SK-N-MC (cell line): ENCODE measurements at regions not wholly inside any gene's neighbourhood (a gene's known extent, or its start where the extent isn't known, plus 50 kb on each side); places are given as distances from the start of the nearest gene placed in this dataset.
"Not testable (repeated sequence)": the region's sequence is repeated elsewhere in the genome, so short reads cannot be mapped to it uniquely, and the experiment has no call there.

Source experiments
- DNase-seq: peaks from one replicate; pipeline ENCODE4 v3.0.0-alpha.2; 2011; ENCODE audit warnings: low read depth, low spot score
- H3K27ac ChIP-seq: fragments of 200-600 bp; sonication (generic); 2 replicates; pipeline ENCODE4 v1.5.1; 2016; ENCODE audit warnings: mixed run types
- H3K36me3 ChIP-seq: fragments of 200-600 bp; sonication (generic); 2 replicates; pipeline ENCODE4 v1.6.1; 2017; ENCODE audit warnings: antibody characterized with exemption, low read length, mixed read lengths; ENCODE audit not compliant: insufficient read depth
- H3K4me3 ChIP-seq: fragments of 200-600 bp; sonication (generic); 2 replicates; pipeline ENCODE4 v1.5.1; 2016
- H3K9ac ChIP-seq: fragments of 200-600 bp; sonication (generic); 2 replicates; pipeline ENCODE4 v1.8.0; 2017; ENCODE audit warnings: mixed run types, mixed read lengths; ENCODE audit not compliant: insufficient read length
- H3K9me3 ChIP-seq: fragments of 200-600 bp; sonication (generic); 2 replicates; pipeline ENCODE4 v1.6.1; 2017; ENCODE audit warnings: low read depth, mild to moderate bottlenecking, antibody characterized with exemption, low read length, moderate library complexity, mixed read lengths
- EZH2 ChIP-seq: fragments of 200-600 bp; sonication (generic); IDR thresholded peaks from one replicate; pipeline ENCODE4 v1.6.1; 2017; ENCODE audit warnings: antibody characterized with exemption
- FOXP2 ChIP-seq: optimal IDR thresholded peaks from 2 replicates; pipeline ENCODE3; 2011; ENCODE audit warnings: mild to moderate bottlenecking, moderate library complexity; ENCODE audit not compliant: insufficient read depth; ENCODE audit errors: extremely low read length, control extremely low read depth
- POLR2AphosphoS5 ChIP-seq: IDR thresholded peaks from 2 replicates; pipeline ENCODE4 v1.6.1; 2012; ENCODE audit warnings: mild to moderate bottlenecking, low read depth, low read length, borderline replicate concordance

DNA sequence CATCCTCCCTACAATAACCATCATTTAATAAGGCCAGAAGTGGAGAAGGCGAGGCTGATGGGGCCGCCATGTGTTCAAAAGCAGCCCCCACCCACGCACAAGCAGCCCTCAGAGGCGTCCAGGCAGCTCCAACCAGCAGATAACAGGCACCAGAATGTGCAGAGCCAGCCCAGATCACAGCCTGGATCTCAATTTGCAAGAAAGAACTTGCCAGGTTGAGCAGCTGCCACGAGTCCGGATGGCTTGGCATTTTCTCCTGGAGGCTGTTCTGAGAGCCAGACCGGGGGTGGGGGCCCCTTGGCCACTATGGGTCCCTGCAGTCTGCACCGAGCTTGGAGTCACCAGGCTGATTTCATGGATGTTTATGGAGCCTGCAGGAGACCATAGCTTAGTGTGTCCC lies 338.1 kb downstream of the PREX1 start:
- DNase-seq = no peak
- H3K4me3 ChIP-seq = no peak overlapping the region
- TF ChIP-seq POLR2AphosphoS5 = no peak
- TF ChIP-seq FOXP2 = no peak
- no peak overlapping the region for H3K27ac ChIP-seq
- no peaks in the 10 kb centered on the region for H3K36me3 ChIP-seq
- no peaks in the 10 kb centered on the region for H3K9me3 ChIP-seq
- no peak overlapping the region for H3K9ac ChIP-seq

DNA sequence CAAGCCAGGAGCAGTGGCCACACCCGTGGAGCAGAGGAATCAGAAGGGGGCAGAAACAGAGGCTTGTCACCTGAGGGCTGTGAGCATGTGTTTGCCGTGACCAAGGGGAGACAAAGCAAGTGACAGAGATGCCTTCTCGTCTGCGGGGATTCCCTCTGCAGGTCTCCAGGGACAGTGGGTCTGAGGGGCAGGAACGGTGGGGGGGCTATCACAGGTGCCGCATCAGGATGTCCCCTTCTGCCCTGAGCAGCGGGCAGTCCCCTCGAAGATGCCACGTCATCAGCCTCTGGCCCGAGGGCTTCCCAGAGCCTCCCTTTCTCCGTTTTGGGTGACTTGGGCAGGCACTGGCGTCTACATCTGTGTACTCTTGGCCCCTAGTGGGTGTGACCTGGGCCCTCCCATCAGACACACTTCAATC lies 338.7 kb downstream of the PREX1 start:
- no peak for DNase-seq
- Histone ChIP-seq H3K36me3 (no peaks in the 10 kb centered on the region), H3K9me3 (no peaks in the 10 kb centered on the region), H3K9ac (no peak overlapping the region), H3K27ac (no peak overlapping the region), H3K4me3 (no peak overlapping the region)
- TF ChIP-seq FOXP2 (no peak), EZH2 (no peak)

DNA sequence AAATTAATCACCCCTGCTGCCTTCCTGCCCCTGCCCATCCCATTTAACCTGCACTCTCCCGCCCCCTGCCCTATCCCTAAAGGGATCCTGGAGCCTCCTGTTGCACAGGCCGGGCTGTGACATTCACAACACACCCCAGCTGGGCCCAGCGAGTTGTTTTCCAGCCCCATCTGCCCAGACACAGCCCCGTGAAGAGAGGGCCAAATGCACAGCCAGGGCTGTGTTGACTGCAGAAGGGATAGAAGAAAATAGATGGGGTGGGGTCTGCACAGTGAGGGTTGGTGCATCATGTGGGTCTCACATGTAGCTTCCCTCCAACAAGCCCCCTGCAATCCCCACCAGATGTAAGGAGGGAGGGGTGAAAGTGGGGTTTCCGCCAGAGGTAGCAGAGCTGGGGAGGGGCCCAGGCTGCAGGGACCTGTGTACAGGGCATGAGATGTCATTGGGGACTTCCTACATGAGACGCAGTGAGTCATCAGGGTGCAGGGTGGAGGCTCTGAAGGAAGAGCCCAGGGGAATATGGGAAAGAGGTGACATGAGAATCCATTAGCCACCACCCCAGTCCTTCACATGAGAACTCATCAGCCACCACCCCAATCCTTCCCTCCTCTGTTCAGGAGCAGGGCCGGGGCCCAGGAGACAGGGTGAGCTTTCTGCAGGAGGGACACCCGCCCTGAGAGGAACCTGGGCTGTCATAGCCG lies 339.3 kb downstream of the PREX1 start:
- H3K4me3 ChIP-seq, H3K27ac ChIP-seq, H3K36me3 ChIP-seq, H3K9me3 ChIP-seq, DNase-seq, H3K9ac ChIP-seq: not testable (repeated sequence)

DNA sequence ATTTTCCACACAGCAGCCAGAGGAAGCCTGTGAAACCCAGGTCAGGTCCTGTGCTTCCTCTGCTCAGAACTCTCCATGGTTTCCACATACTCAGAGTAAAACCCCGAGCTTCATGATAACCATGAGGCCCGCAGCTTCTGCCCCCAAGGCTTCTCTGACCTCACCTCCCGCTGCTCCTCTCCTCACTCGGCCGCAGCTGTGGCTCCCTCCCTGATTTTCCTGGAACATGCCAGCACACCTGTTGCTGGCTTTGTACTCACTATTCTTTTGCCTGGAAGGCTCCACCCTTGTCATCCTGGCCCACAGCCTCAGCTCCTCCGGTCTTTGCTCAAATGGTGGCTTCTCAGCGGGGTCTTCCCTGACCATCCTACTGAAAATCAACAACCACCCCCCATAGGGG lies 341.7 kb downstream of the PREX1 start:
- TF ChIP-seq FOXP2 = no peak
- TF ChIP-seq EZH2 = no peak
- TF ChIP-seq POLR2AphosphoS5 = no peak
- Histone ChIP-seq H3K4me3 (no peak overlapping the region), H3K9me3 (no peaks in the 10 kb centered on the region), H3K36me3 (no peaks in the 10 kb centered on the region), H3K27ac (no peak overlapping the region), H3K9ac (no peak overlapping the region)
- no peak for DNase-seq

DNA sequence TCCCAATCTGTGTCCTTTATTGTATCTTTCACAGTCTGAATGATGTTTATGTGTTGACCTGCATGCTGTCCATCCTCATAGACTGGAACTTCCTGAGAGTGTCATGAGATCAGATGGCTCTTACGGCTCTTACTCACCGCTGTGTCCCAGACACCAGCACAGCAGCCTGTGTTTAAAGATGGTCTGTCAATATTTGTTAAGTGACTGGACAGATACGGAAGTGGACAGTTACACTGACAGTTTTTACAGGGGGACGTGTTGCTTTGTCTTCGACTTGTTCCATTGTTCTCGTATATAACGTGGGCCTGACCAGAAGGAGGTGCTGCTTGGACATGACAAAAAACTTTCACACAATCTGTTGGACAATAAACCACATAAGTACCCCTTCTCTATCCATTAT lies 342.6 kb downstream of the PREX1 start:
- not testable (repeated sequence) for H3K9me3 ChIP-seq, H3K9ac ChIP-seq, DNase-seq, H3K4me3 ChIP-seq, H3K27ac ChIP-seq, H3K36me3 ChIP-seq

DNA sequence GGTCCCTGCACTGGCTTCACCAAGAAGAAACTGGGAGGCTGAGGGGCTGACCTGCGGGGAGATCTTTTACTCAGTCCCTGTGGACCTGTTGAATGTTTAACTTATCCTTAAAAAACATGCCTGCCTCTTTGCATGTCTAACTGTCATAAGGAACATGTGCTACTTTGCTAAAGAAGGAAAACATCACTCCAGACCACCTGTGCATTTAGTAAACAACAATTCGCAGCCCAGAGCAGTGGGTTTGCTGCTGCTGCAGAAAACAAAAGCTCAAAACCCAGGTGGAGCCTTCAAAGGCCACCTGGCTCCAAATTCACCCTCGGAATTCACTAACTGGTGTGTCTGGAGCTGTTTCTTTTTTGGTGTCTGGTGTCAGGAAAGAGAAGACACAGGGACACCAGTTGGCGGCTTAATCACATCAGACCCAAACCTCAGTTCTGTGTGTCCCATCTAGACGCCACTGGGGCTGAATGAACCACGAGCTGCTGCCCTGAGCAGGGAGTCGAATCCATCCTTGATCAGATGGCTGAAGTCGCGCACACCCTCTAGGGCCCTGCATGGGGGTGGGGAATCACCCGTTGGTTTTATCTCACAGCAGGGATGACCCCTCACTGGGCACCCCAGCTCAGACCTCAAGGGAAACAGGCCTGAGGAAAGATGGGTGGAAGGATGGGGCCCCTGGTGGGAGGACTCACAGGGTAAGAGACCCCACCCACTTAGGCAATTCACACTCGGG lies 344.3 kb downstream of the PREX1 start:
- H3K4me3 ChIP-seq = no peak overlapping the region
- DNase-seq = no peak
- H3K36me3 ChIP-seq = no peaks in the 10 kb centered on the region
- H3K27ac ChIP-seq = no peak overlapping the region
- TF ChIP-seq FOXP2 (no peak), EZH2 (no peak), POLR2AphosphoS5 (no peak)
- H3K9me3 ChIP-seq = no peaks in the 10 kb centered on the region
- H3K9ac ChIP-seq = no peak overlapping the region

DNA sequence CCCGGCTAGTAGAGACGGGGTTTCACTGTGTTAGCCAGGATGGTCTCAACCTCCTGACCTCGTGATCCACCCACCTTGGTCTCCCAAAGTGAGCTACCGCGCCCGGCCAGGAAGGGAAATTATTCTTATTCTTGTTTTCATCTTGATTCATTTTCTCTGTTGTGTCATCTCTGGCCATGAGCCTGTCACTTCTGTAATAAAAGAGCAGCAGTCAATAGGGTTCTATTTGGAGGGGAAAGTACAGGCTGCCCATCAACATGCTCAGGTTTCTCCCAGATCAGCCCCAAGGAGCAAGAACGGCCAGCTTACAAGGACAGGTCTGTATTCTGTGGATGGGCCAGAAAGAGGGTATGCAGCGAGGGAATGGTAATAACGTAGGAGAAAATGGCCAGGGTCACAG lies 345.0 kb downstream of the PREX1 start:
- no peak overlapping the region for H3K4me3 ChIP-seq
- no peak overlapping the region for H3K9ac ChIP-seq
- H3K36me3 ChIP-seq = no peaks in the 10 kb centered on the region
- no peaks in the 10 kb centered on the region for H3K9me3 ChIP-seq
- TF ChIP-seq EZH2 (no peak), POLR2AphosphoS5 (no peak), FOXP2 (no peak)
- DNase-seq = no peak
- no peak overlapping the region for H3K27ac ChIP-seq

DNA sequence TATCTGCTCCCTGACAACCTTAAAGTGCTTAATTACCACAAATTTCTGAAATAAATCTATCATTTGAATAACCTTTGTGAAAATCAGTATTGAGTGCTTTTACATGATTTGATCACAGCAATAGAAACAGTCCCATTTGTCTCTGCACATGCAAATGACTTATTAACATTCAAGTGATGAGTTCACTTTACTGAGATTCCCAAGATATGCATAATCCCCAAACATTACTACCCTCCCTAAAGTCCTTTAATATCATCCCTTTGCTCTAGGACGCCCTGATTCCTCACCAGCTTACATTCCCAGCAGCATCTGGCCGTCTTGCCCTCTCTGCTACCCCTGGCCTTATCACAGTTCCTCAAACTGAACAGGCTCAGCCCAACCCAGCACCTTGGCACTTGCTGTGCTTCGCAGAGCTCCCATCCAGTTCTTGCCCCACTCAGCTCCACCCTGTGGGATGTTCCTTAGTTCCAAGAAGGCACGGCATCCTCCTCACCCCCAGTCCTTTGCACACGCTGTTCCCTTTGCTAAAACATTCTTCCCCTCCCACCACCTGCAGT lies 347.5 kb downstream of the PREX1 start:
- Histone ChIP-seq H3K4me3 (no peak overlapping the region), H3K9ac (no peak overlapping the region), H3K36me3 (no peaks in the 10 kb centered on the region), H3K27ac (no peak overlapping the region), H3K9me3 (no peaks in the 10 kb centered on the region)
- no peak for DNase-seq
- TF ChIP-seq POLR2AphosphoS5 (no peak), FOXP2 (no peak)
